DMS 273 (cell line): ENCODE measurements at regions not wholly inside any gene's neighbourhood (a gene's known extent, or its start where the extent isn't known, plus 50 kb on each side); places are given as distances from the start of the nearest gene placed in this dataset.

Experiments
- DNase-seq: peaks from one replicate; lab custom pipeline; 2025; ENCODE audit not compliant: unreplicated experiment; lab: John Stamatoyannopoulos, UW

DNA sequence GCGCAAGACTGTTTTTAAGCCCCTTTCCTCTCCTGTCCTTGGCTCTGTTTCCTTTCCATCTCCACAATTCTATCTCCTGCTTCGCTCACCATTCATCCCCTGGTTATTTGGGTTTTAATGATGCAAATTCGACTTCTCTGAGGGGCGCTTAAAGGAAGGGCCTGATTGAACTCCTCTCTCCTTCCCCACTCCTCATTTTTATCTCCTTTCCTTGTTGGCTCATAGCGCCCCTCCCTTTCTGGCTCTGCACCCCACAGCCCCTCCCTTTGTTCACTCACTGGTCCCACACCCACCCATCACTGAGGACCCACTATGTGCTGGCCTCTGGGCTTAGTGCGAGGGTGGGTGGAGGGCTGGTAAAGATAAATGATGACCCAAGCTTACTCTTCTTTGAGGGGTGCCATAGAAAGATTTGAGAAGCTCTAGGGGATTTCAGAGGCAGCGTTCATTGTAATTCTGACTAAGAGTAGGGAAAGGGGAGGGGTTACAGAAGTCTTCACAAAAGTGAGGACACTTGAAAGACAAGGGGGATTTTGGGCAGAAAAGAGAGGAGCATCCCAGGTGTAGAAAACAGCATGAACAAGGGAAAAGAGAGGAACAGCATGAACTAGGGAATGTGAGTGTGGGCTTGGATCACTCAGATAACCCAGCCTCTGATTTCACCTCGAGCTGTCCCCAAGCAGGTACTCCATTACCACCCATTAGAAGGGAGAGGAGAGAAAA is 507.8 kb downstream of the CD83 start:
- DNase-seq, result no peak

DNA sequence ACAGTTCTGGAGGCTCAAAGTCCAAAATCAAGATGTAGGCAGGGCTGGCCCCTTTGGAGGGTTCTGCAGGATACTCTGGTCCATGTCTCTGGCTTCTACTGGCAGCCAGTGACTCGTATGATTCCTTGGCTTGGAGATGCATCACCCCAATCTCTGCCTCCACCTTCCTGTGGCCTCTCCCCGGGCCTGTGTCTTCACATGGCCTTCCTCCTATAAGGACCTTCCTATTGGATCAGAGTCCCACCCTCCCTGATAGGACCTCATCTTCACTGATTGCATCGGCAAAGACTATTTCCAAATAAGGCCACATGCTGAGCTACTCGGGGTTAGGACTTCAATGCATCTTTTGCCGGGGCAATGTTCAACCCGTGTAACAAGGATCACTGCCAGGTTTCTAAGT is 509.0 kb downstream of the CD83 start:
- no peak for DNase-seq

DNA sequence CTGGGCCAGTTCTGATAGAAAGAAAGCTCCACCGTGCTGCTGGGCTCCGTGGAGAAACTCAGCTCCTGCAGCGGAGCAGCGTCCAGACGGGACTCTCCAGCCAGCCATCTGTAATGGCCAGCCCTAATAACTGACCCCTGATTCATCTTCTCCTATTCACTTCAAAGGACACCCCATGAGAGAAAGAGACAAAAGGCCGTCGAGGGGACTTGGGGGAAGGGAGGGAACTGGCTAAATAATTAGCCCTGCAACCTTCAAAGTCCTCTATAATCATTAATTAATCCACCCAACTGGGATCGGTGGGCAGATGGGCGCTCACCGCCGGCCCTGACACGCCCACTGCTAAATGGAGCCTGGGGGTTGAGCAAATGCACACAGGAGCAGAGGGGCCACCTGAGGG is 512.4 kb downstream of the CD83 start:
- no peak for DNase-seq

DNA sequence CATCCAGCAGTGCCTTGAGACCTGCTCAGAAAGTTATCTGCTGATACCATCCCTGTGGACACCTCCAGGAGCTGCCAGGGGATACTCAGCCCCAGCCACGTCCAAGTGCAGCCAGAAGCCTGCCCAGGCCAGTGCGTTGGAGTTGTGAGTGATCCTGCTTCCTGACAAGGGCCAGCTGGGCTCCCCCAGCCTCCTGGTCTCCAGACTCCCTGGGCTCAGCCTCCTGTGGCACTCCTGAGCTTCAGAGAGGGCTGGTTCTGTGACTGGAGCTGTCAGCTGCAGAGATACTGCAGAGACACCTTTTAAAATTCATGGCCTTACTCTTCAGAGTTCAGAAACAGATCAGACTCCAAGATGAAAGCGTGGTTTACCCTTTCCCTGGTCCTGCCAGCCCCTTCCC is 515.9 kb downstream of the CD83 start:
- no peak for DNase-seq

DNA sequence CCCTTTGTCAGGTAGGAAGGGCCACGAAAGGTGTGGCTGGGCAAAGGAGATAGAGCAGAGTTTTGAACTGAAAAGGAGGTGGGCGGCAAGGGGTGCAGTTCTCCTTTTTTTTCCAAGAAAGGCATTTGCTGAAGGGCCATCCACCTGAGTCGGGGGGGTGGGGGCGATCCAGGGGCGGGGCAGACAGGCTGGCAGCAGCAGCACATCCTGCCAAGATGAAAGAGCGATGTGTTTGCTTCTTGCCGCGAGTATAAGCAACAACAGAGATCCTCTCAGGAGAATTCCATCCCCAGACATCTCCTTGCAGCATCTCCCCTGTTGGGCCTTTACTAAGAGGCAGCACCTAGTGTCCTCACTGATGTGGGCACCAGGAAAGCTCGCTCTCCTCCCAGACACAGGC is 516.5 kb downstream of the CD83 start:
- DNase-seq, result no peak

DNA sequence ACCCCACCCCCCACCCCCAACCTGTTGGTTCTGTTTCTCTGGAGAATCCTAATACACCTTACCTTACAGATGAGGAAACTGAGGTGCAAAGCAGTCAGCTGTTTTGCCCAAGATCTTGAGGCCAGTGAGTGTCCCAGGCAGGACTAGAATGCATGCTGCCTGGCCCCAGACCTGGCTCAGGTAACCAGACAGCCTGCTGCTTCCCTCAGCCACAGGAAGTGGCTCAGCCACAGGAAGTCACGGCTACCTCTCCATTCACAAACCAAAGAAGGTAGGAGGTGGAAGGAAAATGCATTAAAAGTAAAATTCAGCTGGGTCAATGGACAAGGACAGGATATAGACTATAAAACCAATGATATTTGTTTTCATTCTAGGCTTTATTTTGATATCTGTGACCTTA is 517.6 kb downstream of the CD83 start:
- DNase-seq, result no peak

DNA sequence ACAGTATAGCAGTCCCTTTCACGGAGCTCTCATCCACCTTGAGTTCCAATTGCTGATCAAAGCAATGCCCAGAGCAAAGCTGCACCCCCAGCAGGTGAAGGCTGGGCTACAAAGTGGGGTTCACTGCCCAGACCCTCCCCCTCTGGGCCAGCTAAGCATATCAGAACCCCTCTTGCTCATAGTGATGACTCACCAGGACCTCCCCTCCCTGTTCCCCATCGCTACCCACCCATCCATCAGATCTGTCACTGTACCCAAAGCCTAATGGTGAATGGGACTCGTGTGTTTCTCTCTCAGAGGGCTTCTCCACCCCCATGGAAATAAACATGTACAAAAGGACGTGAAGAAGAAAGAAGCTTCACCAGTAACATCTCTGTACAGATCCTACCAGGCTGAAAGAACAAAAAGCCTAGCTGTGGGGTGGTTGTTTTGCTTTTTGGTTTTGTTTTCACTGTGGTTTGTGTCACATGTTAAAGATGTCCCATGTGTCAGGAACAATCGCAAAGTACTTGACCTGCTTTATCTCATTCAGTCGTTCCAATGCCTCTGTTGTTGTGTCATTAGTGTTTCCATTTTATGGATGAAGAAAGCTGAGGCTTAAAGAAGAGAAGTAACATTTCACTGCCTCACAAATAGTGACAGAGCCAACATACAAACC is 518.5 kb downstream of the CD83 start:
- DNase-seq, result no peak

DNA sequence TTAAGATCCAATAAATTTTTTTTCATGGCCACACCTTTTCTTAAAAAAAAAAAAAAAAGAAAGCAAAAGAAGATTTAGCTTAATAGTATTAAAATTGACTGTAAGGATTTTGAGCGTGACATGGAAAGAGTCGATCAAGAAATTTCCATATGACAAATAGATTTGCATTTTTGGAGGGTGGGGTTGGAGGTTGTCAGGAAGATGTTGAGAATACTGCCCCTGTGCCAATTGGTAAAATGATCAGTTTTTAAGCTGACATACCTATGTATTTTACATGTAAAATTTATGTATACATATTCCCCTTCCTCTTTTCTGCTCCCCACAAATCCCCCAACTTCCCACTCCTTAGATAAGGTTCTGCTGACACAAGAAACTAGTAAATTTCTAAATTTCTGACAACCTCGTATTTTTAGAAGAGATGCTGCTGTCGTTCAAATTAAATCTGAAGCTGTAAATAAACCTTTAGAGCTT is 520.9 kb downstream of the CD83 start:
- no peak for DNase-seq

DNA sequence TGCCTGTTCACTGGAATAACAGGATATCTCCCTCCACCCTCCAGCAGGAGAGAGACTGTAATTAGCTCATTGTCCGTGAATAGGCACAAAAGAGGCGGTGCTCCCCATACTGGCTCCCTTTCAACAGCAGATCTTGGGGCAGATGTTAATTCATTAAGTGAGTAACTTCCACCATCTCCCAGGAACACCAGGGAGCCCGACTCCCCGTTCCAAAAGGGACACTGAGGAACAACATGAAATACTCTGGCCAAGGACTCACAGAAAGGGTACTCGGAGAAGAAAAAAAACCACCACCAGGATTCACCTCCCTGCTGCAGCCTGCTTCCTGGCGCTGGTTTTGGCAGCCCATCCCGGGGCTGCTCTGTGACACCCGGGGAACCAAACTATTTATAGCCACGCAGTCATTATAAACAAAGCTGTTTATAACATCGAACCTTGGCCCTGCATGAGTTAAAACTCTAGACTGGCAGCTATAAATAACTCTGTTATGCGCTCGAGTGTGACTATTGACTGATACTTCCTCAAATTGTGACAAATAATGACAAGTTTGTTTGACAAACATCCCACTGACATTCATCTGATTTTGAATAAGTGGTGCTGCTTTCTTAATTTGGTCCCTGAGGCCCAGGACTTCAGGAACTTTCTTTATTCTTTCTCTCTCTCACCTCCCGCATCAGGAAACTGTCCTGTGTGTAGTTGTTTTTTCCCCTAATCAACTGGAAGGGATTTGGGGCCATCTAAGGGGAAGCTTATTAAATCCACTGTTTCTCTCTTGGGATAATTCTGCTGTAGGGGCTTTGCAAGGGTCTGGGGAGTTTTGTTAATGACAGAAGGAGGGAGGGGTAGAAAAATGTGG is 521.6 kb downstream of the CD83 start:
- DNase-seq, result peak; percentile 80

DNA sequence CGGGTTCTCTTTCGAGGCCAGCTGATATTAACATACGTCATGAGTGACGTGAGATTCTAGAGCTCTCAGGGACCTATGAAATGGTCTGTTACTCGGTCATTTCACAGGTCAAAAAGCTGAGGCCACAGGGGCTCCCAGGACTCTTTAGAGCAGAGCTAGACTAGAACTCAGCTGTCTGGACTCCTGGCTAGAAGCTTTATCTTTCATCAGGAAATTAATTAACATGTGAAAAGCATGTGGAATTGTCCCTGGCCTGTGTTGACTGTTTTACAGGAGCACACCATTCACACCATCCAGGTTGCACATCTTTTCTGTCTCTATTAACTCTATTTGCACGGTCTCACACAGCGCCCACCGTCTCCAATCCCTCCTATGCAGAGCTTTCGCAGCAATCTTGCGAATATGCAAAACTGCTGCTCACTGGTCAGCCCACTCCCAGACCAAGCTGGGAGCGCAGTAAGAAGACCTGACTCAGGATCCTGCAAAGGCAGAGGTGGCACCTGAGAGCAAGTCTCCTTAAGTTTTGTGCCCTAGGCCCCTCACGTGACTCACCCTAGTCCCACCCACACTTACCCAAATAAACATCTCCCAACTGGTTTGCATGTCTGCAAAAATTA is 522.5 kb downstream of the CD83 start:
- DNase-seq, result no peak

DNA sequence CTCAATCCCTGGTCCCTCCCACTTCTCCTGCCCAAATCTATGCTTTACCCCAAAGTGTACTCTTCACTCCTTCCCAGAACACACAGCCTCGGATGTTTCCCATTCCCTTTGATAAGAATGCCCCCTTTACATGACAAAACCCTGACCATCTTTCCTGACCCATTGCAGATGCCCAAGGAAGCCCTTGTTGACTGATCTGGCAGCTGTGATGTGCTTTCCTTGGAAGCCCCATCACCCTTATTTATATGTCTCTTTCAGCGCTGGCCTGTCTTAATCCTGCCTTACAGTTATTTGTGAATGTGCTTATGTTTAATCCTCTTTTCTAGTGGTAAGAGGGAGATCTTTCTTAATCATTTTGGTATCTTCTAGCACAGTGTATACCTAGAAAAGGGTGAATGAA is 523.1 kb downstream of the CD83 start:
- no peak for DNase-seq

DNA sequence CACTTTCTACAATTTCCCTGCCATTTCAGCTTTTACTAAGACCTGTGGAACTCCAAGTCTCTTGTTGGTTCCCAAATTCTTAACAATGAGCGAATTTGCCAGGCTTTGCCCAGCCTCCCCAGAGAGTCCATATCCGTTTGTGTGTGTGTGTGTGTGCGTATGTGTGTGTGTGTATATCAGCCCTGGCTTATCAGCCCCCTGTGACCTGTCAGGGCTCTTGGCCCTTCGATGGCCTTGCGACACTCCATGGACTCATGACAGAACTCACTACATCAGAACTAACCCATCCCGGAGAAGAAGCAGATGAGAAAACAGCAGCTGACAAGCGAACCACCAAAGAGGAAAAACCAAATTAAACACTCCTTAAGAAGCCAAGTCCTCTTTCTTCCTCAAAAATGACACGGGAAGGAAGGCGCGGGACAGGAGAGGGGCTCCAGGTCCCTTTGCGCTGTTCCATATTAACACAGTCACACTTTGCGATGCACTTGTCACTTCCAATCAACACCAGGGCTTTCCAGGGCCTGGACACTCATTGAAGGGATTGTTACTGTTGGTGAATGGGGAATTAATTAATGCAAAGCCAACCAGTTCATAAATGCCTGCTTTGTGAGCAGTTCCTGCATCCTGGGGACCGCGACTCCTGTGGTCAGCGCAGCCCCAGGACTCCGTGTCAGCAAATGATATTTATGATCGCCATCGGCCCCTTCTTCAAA is 524.0 kb downstream of the CD83 start:
- DNase-seq, result no peak

DNA sequence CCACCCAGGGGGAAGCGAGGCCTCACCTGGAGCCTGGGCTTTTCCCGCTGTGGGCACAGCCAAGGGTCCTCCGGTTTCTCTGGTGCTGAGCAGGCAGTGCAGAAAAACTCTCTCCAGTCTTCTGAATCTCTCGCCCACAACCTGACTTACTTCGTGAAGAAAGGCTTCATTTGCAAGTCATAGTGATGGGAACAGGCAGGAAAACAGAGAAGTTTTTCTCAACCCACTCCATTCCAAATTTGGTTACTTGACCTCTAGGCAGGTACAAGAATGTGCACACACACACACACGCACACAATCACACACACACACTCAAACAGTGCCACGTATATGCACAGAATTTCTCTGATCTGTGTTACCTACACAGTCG is 524.5 kb downstream of the CD83 start:
- DNase-seq, result no peak

DNA sequence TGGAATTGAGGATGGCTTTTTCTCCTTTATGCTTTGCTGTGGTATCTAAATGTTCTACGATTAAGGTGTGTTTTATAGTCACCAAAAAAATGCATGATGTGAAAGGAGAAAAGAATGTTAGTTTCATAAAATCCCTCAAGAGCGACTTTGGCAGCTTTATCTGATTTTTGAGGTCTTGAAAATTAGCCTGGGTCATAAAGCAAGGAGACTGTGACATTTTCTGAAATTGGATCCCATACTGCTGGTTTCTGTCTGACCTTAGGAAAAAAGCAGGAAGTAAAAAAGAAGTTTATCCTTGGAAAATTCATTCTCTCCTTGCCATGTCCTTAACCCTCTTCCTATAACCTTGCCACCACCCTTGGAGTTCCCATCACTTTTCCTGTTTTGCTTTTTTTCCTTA is 525.3 kb downstream of the CD83 start:
- DNase-seq, result no peak

DNA sequence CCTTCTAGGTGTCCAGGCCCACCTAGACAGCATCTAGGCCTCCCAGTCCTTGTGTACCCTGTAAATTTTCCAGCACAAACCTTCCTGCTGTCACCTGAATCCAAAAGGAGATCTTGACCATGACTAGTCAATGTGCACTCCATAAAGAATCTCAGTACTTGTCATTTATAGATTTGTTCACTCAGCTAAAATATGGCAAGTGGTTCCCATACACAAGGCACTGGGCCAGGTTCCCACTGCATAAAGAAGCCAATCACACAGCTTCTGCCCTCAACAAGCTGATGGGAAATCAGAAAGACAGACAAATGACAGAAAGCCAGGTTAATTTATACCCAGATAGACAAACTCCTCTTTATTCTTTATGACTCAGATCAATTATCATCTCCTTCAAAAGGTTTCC is 526.8 kb downstream of the CD83 start:
- no peak for DNase-seq

DNA sequence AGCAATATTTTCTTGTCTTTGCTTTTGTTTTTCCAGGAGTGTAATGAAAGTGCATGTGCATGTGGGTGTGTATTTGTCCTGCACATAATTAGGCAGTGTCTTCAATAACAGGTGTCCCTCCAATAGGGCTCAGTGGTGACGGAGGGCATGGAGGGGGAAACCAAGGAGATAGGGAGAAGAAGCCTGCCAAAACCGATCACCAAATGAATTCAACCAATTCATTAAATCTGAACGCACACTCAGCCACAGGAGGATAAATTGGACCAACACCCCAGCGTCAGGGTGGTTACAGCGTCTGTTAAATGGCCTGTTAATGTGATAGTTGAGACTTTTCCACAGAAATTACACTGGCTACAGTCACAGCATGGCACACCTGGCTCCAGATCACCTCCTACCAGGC is 527.6 kb downstream of the CD83 start:
- no peak for DNase-seq

DNA sequence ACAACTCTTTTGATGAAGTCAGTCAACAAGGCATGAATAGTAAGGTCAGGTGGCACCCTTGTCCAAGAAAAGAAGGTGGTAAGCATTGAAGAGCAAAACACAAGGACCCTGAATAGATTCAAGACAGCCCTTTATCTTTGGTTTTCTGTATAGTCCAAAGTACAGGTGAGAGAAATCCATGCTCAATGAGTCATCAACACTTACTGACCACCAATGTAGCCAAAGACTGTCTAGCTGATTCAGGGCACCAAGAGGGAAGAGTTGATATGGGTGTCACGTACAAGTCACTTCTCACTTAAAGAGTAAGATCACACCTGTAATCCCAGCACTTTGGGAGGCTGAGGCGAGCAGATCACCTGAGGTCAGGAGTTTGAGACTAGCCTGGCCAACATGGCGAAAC is 528.3 kb downstream of the CD83 start:
- no peak for DNase-seq

DNA sequence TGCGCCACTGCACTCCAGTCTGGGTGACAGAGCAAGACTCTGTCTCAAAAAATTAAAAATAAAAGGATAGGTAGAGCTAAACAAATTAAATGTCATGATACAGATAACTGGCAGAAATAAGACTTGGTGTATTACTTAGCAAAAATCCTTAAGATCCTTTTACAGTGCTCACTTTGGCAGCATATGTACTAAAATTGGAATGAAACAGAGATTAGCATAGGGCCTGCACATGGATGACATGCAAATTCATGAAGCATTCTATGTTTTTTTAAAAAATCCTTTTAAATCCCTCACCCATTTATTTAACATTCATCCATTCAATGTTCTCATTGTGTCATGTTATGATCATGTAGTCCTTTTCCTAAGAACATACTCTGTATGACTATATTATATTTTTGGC is 528.8 kb downstream of the CD83 start:
- DNase-seq, result no peak

DNA sequence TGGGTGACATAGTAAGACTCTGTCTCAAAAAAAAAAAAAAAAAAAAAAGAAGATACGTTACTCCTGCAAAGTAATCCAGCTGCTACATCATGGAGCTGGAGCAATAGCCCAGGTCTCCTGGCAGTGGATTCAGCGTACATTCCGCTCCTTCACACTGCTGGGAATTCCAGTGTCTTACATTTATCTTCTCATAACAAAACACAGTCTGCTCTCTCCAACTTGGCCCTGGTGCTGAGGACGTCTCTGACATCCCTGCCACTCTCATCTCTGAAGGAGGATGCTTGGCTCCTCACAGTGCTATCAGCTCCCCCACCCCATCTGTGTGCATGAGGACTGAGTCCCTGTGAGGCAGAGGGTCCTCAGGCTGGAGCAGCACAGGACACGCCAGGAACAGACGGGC is 529.8 kb downstream of the CD83 start:
- no peak for DNase-seq

DNA sequence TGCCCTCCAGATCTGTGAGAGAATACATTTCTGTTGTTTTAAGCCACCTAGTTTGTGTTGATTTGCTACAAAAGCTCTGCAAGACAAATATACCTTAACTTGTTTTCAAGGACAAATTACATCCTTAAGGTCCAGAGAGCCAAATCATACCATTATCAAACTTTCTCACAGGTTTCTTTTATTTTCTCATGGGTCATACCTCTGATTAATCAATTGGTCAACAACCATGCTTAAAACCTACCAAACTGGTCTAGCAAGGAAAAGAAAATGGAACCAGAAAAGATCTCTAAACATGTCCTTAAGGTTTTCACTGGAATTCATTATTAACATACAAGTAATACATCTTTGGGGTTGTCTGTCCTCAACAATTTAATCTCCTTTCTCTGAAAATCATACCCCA is 535.0 kb downstream of the CD83 start:
- no peak for DNase-seq
